ENCODE measurements at regions not wholly inside any gene's neighbourhood (a gene's known extent, or its start where the extent isn't known, plus 50 kb on each side); places are given as distances from the start of the nearest gene placed in this dataset.
A peak's percentile ranks its signal among the peaks of the same experiment; 100 is the strongest.

- TF ChIP-seq TSHZ1 (tag by site-specific recombination; IDR thresholded peaks at IDR 0.05; ENCODE audit: borderline replicate concordance) (no peak), ZNF654 (tag by site-specific recombination; IDR thresholded peaks at IDR 0.05; ENCODE audit: low read depth) (no peak), ZNF132 (tag by site-specific recombination; IDR thresholded peaks at IDR 0.05; ENCODE audit: borderline replicate concordance) (no peak)
Measured at GRCh38 chr10:132477066-132477397, 60.6 kb upstream of the INPP5A start (continued).

- POLR2A ChIA-PET: no interaction called here
- CTCF ChIA-PET: interaction anchor here (1.1 kb wide), 1 partner anchor 19 kb away, joined by 7 read pairs; no protein-coding TSS in a partner anchor
- H3K27ac ChIP-seq (ENCODE audit: extremely low read depth, low read depth, low read length): no peak overlapping the region
Measured at GRCh38 chr10:132477398-132478340, 59.9 kb upstream of the INPP5A start.

GRCh38 chr10:132478341-132479023 is 59.1 kb upstream of the INPP5A start:
- ChIA-PET POLR2A (no interaction called here), CTCF (no interaction called here)
- no peak overlapping the region for H3K27ac ChIP-seq (ENCODE audit: extremely low read depth, low read depth, low read length)
- H3K4me1 ChIP-seq (ENCODE audit: control insufficient read depth, insufficient read depth, low read length): no peaks in the 10 kb centered on the region
- TF ChIP-seq ZNF354C (tag by site-specific recombination; IDR thresholded peaks at IDR 0.05; ENCODE audit: borderline replicate concordance, low read depth) (no peak), REST (tag by site-specific recombination; IDR thresholded peaks at IDR 0.05) (no peak), ZNF785 (tag by site-specific recombination; IDR thresholded peaks at IDR 0.05) (no peak), ZNF558 (tag by site-specific recombination; IDR thresholded peaks at IDR 0.05) (no peak), ZNF311 (tag by site-specific recombination; IDR thresholded peaks at IDR 0.05; ENCODE audit: borderline replicate concordance) (no peak), SCRT1 (tag by site-specific recombination; IDR thresholded peaks at IDR 0.05; ENCODE audit: borderline replicate concordance) (no peak), ZNF555 (tag by site-specific recombination; conservative IDR thresholded peaks at IDR 0.05) (no peak), ZNF16 (tag by site-specific recombination; IDR thresholded peaks at IDR 0.05; ENCODE audit: low read depth) (no peak), GLIS1 (tag by site-specific recombination; IDR thresholded peaks at IDR 0.05) (no peak), ZNF48 (tag by site-specific recombination; IDR thresholded peaks at IDR 0.05) (no peak), ZNF221 (tag by site-specific recombination; IDR thresholded peaks at IDR 0.05; ENCODE audit: borderline replicate concordance) (no peak), ZSCAN30 (tag by site-specific recombination; IDR thresholded peaks at IDR 0.05) (no peak), ZNF654 (tag by site-specific recombination; IDR thresholded peaks at IDR 0.05; ENCODE audit: low read depth) (no peak), ZNF174 (tag by site-specific recombination; IDR thresholded peaks at IDR 0.05) (no peak), PATZ1 (tag by site-specific recombination; IDR thresholded peaks at IDR 0.05) (no peak), ZNF37A (tag by site-specific recombination; IDR thresholded peaks at IDR 0.05) (no peak)
- no peaks in the 10 kb centered on the region for H3K9me3 ChIP-seq (ENCODE audit: control insufficient read depth, insufficient read depth, low read depth, low read length)
- H3K4me3 ChIP-seq (ENCODE audit: low read depth, low read length): no peak overlapping the region
- H3K36me3 ChIP-seq (ENCODE audit: control insufficient read depth in 2 of 2, insufficient read depth in 1 of 2, low read length in 2 of 2): no peaks in the 10 kb centered on the region

More at GRCh38 chr10:132477398-132478340, 59.9 kb upstream of the INPP5A start:
- Histone ChIP-seq H3K4me3 (ENCODE audit: low read depth, low read length) (no peak overlapping the region), H3K9me3 (ENCODE audit: control insufficient read depth, insufficient read depth, low read depth, low read length) (no peaks in the 10 kb centered on the region), H3K36me3 (ENCODE audit: control insufficient read depth in 2 of 2, insufficient read depth in 1 of 2, low read length in 2 of 2) (no peaks in the 10 kb centered on the region), H3K4me1 (ENCODE audit: control insufficient read depth, insufficient read depth, low read length) (no peaks in the 10 kb centered on the region)
- peak; percentile 49; the same call in 1 of the 2 replicates for TF ChIP-seq GLIS2 (tag by site-specific recombination; IDR thresholded peaks at IDR 0.05)
- TF ChIP-seq ZFHX2 (tag by site-specific recombination; conservative IDR thresholded peaks at IDR 0.05): peak; percentile 75
- 0 out of 2 replicates have a peak, but pooled peaks have one; percentile 25 for TF ChIP-seq GLIS1 (tag by site-specific recombination; IDR thresholded peaks at IDR 0.05)
- no peak for TF ChIP-seq HOXD13 (CRISPR knock-in tag; IDR thresholded peaks at IDR 0.05; ENCODE audit: borderline replicate concordance)
- TF ChIP-seq EGR2 (tag by site-specific recombination; IDR thresholded peaks at IDR 0.05; ENCODE audit: low read depth): peak; percentile 61
- TF ChIP-seq KLF9 (tag by site-specific recombination; IDR thresholded peaks at IDR 0.05; ENCODE audit: low read depth): no peak
- no peak for TF ChIP-seq ZNF175 (tag by site-specific recombination; IDR thresholded peaks at IDR 0.05)
- no peak for TF ChIP-seq ZNF600 (tag by site-specific recombination; IDR thresholded peaks at IDR 0.05)
- TF ChIP-seq ZIC2 (tag by site-specific recombination; IDR thresholded peaks at IDR 0.05): peak; percentile 68
